ENCODE measurements at regions not wholly inside any gene's neighbourhood (a gene's known extent, or its start where the extent isn't known, plus 50 kb on each side); places are given as distances from the start of the nearest gene placed in this dataset.
A peak's percentile ranks its signal among the peaks of the same experiment; 100 is the strongest.

- no peak for DNase-seq (ENCODE audit: low read depth, low spot score)
- TF ChIP-seq, protein P1, sequence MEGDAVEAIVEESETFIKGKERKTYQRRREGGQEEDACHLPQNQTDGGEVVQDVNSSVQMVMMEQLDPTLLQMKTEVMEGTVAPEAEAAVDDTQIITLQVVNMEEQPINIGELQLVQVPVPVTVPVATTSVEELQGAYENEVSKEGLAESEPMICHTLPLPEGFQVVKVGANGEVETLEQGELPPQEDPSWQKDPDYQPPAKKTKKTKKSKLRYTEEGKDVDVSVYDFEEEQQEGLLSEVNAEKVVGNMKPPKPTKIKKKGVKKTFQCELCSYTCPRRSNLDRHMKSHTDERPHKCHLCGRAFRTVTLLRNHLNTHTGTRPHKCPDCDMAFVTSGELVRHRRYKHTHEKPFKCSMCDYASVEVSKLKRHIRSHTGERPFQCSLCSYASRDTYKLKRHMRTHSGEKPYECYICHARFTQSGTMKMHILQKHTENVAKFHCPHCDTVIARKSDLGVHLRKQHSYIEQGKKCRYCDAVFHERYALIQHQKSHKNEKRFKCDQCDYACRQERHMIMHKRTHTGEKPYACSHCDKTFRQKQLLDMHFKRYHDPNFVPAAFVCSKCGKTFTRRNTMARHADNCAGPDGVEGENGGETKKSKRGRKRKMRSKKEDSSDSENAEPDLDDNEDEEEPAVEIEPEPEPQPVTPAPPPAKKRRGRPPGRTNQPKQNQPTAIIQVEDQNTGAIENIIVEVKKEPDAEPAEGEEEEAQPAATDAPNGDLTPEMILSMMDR (IDR thresholded peaks at IDR 0.05; ENCODE audit: low read depth, low read length): no peak
- in situ Hi-C loops (cut with HindIII; ENCODE audit: low sequenced_read_pairs): no loop called here
- H3K4me3 ChIP-seq (ENCODE audit: low read depth, low read length): no peak overlapping the region
Measured at GRCh38 chr12:114779647-114780046, 95.7 kb upstream of the TBX3 start.

GRCh38 chr12:114779186-114779585 is 95.2 kb upstream of the TBX3 start:
- H3K4me3 ChIP-seq (ENCODE audit: low read depth, low read length): no peak overlapping the region
- in situ Hi-C loops (cut with HindIII; ENCODE audit: low sequenced_read_pairs): no loop called here
- TF ChIP-seq, protein P1 (IDR thresholded peaks at IDR 0.05; ENCODE audit: low read depth, low read length): no peak
- no peak for DNase-seq (ENCODE audit: low read depth, low spot score)

GRCh38 chr12:114776731-114777442 is 92.9 kb upstream of the TBX3 start:
- peak; percentile 72 for DNase-seq (ENCODE audit: low read depth, low spot score)
- H3K4me3 ChIP-seq (ENCODE audit: low read depth, low read length): no peak overlapping the region
- in situ Hi-C loops (cut with HindIII; ENCODE audit: low sequenced_read_pairs): no loop called here
- TF ChIP-seq, protein P1 (IDR thresholded peaks at IDR 0.05; ENCODE audit: low read depth, low read length): no peak

DNA sequence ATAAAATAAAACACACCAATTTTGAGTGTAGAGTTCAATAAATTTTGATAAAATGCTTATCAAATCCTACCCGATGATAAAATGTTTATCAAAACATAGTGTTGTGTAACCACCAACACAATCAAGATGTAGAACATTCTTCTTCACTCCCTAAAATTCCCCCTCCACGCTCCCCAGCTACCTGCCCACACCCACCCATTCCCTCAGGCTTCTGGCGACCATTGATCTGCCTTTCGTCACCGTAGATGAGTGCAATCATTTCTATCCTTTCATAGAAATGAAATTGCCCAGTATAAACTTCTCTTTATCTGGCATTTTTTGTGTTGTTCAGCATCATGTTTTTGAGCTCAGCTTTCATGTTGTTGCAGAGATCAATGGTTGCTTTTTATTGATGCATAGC is 90.7 kb upstream of the TBX3 start:
- H3K4me3 ChIP-seq (ENCODE audit: low read depth, low read length): no peak overlapping the region
- no peak for DNase-seq (ENCODE audit: low read depth, low spot score)
- in situ Hi-C loops (cut with HindIII; ENCODE audit: low sequenced_read_pairs): no loop called here
- TF ChIP-seq, protein P1 (IDR thresholded peaks at IDR 0.05; ENCODE audit: low read depth, low read length): no peak

DNA sequence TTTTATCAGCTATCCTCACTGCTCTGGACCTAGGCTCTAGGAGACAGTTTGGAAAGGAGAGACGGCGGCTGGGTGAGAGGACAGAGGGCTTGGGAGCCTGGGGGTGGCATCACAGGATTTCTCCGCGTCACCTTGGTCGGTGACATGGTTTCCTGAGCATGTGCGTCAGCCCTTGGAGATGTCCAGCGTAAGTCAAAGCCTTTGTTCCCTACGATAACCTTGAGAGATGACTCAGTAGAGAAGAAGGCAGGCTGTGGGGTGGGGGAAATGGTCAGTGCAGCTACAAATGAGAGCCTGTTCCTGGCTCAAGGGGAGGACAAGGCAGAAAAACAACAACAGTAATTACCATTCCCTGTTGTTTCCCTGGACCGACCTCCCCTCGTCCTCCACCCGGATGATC is 90.2 kb upstream of the TBX3 start:
- no peak overlapping the region for H3K4me3 ChIP-seq (ENCODE audit: low read depth, low read length)
- peak; percentile 75 for DNase-seq (ENCODE audit: low read depth, low spot score)
- in situ Hi-C loops (cut with HindIII; ENCODE audit: low sequenced_read_pairs): no loop called here
- TF ChIP-seq, protein P1 (IDR thresholded peaks at IDR 0.05; ENCODE audit: low read depth, low read length): no peak

DNA sequence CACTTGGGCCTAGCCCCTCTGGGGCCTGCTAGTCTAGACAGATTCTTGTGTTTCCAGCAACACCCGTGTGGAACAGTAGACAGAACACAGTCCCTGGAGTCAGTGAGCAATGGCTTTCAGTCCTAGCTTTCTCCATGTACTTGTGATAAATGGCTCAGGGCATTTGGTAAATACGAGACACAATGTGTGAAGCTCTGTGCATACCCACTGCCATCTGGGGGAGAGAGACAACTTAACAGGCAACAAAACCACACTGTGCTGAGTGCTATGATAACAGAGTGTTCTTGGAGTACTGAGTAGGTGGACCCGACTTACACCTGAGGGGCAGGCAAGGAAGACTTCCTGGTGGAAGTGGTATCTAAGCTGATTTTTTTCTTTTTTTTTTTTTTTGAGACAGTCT is 86.3 kb upstream of the TBX3 start:
- TF ChIP-seq, protein P1 (IDR thresholded peaks at IDR 0.05; ENCODE audit: low read depth, low read length): no peak
- H3K4me3 ChIP-seq (ENCODE audit: low read depth, low read length): no peak overlapping the region
- DNase-seq (ENCODE audit: low read depth, low spot score): no peak
- in situ Hi-C loops (cut with HindIII; ENCODE audit: low sequenced_read_pairs): no loop called here

Data from astrocyte of the spinal cord (primary cell).